Neuronal stem cell (in vitro differentiated cells): ENCODE measurements at regions not wholly inside any gene's neighbourhood (a gene's known extent, or its start where the extent isn't known, plus 50 kb on each side); places are given as distances from the start of the nearest gene placed in this dataset.
A peak's percentile ranks its signal among the peaks of the same experiment; 100 is the strongest.

Experiments used
- DNase-seq: peaks from one replicate; pipeline ENCODE4 v3.0.0-alpha.2; 2013; ENCODE audit warnings: low spot score
- H2AFZ ChIP-seq: one replicate; pipeline ENCODE4 v1.6.1; 2013; ENCODE audit warnings: mild to moderate bottlenecking, low read length, inconsistent platforms
- H2AK5ac ChIP-seq: 2 replicates; pipeline ENCODE4 v1.6.1; 2013; ENCODE audit warnings: low read depth, mild to moderate bottlenecking, inconsistent platforms, low read length, moderate library complexity, mixed read lengths
- H2BK120ac ChIP-seq: 2 replicates; pipeline ENCODE4 v1.6.1; 2013; ENCODE audit warnings: low read depth, mild to moderate bottlenecking, inconsistent platforms, low read length, moderate library complexity, mixed read lengths
- H2BK12ac ChIP-seq: one replicate; pipeline ENCODE4 v1.6.1; 2013; ENCODE audit warnings: low read length, inconsistent platforms
- H2BK15ac ChIP-seq: 2 replicates; pipeline ENCODE4 v1.6.1; 2013; ENCODE audit warnings: mild to moderate bottlenecking, low read length, inconsistent platforms, mixed read lengths
- H2BK5ac ChIP-seq: one replicate; pipeline ENCODE4 v1.6.1; 2013; ENCODE audit warnings: inconsistent platforms, mild to moderate bottlenecking, low read length, moderate library complexity
- H3K14ac ChIP-seq: one replicate; pipeline ENCODE4 v1.6.1; 2013; ENCODE audit warnings: low read length, inconsistent platforms
- H3K18ac ChIP-seq: 2 replicates; pipeline ENCODE4 v1.6.1; 2013; ENCODE audit warnings: low read length, inconsistent platforms
- H3K23ac ChIP-seq: 2 replicates; pipeline ENCODE4 v1.6.1; 2013; ENCODE audit warnings: low read depth, mild to moderate bottlenecking, mixed read lengths, low read length, inconsistent platforms; ENCODE audit not compliant: poor library complexity
- H3K27ac ChIP-seq: replicated peaks from 3 replicates; pipeline ENCODE4 v1.5.1; 2013; ENCODE audit warnings: low read length, inconsistent platforms
- H3K27me3 ChIP-seq, 3 experiments: 2 replicates each; pipeline ENCODE4 v1.6.1; 2013; ENCODE audit warnings: low read length in 3 of 3, mild to moderate bottlenecking in 2 of 3, inconsistent platforms in 1 of 3, low read depth in 1 of 3, mixed read lengths in 1 of 3, moderate library complexity in 1 of 3; ENCODE audit not compliant: control insufficient read depth in 3 of 3, insufficient read depth in 3 of 3
- H3K36me3 ChIP-seq, 2 donors: replicated peaks in 1 of 2; 2 replicates each; pipeline ENCODE4 v1.6.1; 2013; ENCODE audit warnings: low read length in 2 of 2; ENCODE audit not compliant: control insufficient read depth in 2 of 2, insufficient read depth in 2 of 2
- H3K4ac ChIP-seq: 2 replicates; pipeline ENCODE4 v1.6.1; 2013; ENCODE audit warnings: inconsistent platforms, mild to moderate bottlenecking, low read length, moderate library complexity
- H3K4me1 ChIP-seq, 2 donors: 1 replicate in 1 of 2; 2 replicates in 1 of 2; pipeline ENCODE4 v1.6.1; 2013; ENCODE audit warnings: low read length in 2 of 2, low read depth in 1 of 2; ENCODE audit not compliant: control insufficient read depth in 2 of 2, insufficient read depth in 1 of 2
- H3K4me2 ChIP-seq: one replicate; pipeline ENCODE4 v1.6.1; 2013; ENCODE audit warnings: mild to moderate bottlenecking, low read length, inconsistent platforms; ENCODE audit not compliant: insufficient read depth, poor library complexity, severe bottlenecking
- H3K4me3 ChIP-seq, 2 donors: 2 replicates each; pipeline ENCODE4 v1.5.1; 2013; ENCODE audit warnings: low read length in 2 of 2, mild to moderate bottlenecking in 2 of 2, inconsistent platforms in 1 of 2, moderate library complexity in 1 of 2
- H3K79me1 ChIP-seq: one replicate; pipeline ENCODE4 v1.6.1; 2013; ENCODE audit warnings: low read depth, mild to moderate bottlenecking, inconsistent platforms, low read length, moderate library complexity
- H3K9ac ChIP-seq: one replicate; pipeline ENCODE4 v1.6.1; 2013; ENCODE audit warnings: mild to moderate bottlenecking, low read depth, low read length, inconsistent platforms; ENCODE audit not compliant: poor library complexity
- H3K9me3 ChIP-seq, 2 donors: replicated peaks in 1 of 2; 2 replicates each; pipeline versions ENCODE3 to v1.6.1; 2013; ENCODE audit warnings: low read length in 2 of 2, mild to moderate bottlenecking in 2 of 2, inconsistent platforms in 1 of 2, low read depth in 1 of 2, mixed read lengths in 1 of 2, moderate library complexity in 1 of 2; ENCODE audit not compliant: control insufficient read depth in 2 of 2, insufficient read depth in 1 of 2
- H4K8ac ChIP-seq: one replicate; pipeline ENCODE4 v1.6.1; 2013; ENCODE audit warnings: low read depth, mild to moderate bottlenecking, inconsistent platforms, low read length, moderate library complexity
- H4K91ac ChIP-seq: one replicate; pipeline ENCODE4 v1.6.1; 2013; ENCODE audit warnings: low read length, low read depth, mild to moderate bottlenecking, inconsistent platforms; ENCODE audit not compliant: poor library complexity
- WGBS, 2 donors: extraction: QIAGEN DNeasy Blood & Tissue Kit; methylation state at CpG; one replicate each; pipeline ENCODE4 v1.1.7; 2013; ENCODE audit warnings: missing lambda C conversion rate in 2 of 2, mixed read lengths in 1 of 2; ENCODE audit not compliant: insufficient read length in 2 of 2, insufficient replicate concordance in 1 of 2; ENCODE audit errors: extremely low coverage in 2 of 2; 5-methylcytosine and 5-hydroxymethylcytosine counted together

DNA sequence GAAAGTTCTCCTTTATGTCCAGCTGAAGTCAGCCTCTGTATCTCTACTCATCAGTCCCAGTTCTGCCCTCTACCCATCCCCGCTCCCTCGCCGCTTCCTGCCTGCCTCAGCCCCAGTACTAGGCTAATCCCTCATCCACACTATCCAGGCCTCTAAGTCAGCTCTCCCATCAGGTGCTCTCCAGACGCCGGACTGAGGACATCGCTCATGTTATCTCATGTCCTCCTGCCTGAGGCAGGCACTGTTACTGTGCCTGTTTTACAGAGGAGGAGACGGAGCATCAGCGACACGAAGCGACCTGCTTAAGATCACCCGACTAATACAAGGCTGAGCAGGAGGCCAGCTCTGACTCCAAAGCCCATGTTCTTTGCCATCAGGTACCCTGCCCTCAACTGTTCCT is 57.3 kb upstream of the RUNX3 start:
- peak overlapping the region; percentile 4 for H2AK5ac ChIP-seq
- no peak overlapping the region for H2BK12ac ChIP-seq
- H3K79me1 ChIP-seq: no peaks in the 10 kb centered on the region
- H2BK120ac ChIP-seq: no peak overlapping the region
- no peak overlapping the region for H3K4me3 ChIP-seq
- H3K14ac ChIP-seq: no peak overlapping the region
- H4K8ac ChIP-seq: peak overlapping the region; percentile 52
- H3K9me3 ChIP-seq: no peaks in the 10 kb centered on the region
- H3K36me3 ChIP-seq: no peaks in the 10 kb centered on the region
- H2AFZ ChIP-seq: no peak overlapping the region
- H3K18ac ChIP-seq: peak overlapping the region; percentile 9
- H4K91ac ChIP-seq: no peak overlapping the region
- H3K27me3 ChIP-seq: peaks cover 0 to 19% (median 0%) of the 10 kb centered on the region in 3 experiments
- peaks cover 0 to 12% of the 10 kb centered on the region in 2 donors for H3K4me1 ChIP-seq
- no peak overlapping the region for H3K4me2 ChIP-seq
- no peak overlapping the region for H2BK15ac ChIP-seq
- H3K9ac ChIP-seq: no peak overlapping the region
- no peak overlapping the region for H3K23ac ChIP-seq
- DNase-seq: no peak
- no peak overlapping the region for H3K4ac ChIP-seq
- no peak overlapping the region for H2BK5ac ChIP-seq
- H3K27ac ChIP-seq: no peak overlapping the region
- WGBS, 2 donors: no CpG with 5 or more reads among the region's 11 CpGs

DNA sequence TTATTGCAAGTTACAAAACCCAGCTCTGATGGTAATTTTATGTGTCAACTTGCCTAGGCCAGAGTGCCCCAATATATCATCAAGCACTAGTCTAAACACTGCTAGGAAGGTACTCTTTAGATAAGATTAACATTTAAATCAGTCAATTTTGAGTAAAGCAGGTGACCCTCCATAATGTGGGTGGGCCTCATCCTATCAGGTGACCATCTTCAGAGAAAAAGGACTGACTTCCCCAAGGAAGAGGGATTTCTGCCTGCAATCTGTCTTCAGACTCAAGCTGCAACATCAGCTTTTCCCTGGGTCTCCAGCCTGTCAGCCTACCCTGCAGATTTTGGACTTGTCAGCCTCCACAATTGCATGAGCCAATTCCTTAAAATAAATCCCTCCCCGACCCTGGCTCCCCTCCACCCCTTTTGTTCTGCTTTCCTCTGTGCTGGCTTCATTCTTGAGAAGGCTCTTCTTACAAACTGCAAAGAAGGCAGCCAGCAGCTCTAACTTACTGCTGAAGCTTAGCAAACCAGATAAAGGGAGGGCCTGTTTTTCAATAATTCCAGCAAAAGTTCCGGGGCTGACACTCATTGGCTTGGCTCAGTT is 56.4 kb upstream of the RUNX3 start:
- no peaks in the 10 kb centered on the region for H3K9me3 ChIP-seq
- no peak overlapping the region for H4K91ac ChIP-seq
- peaks cover 0 to 12% of the 10 kb centered on the region in 2 donors for H3K4me1 ChIP-seq
- WGBS, 2 donors: no CpG with 5 or more reads among the region's 2 CpGs
- no peak overlapping the region for H3K9ac ChIP-seq
- H3K36me3 ChIP-seq: no peaks in the 10 kb centered on the region
- no peak overlapping the region for H3K4ac ChIP-seq
- H3K4me3 ChIP-seq: no peak overlapping the region
- no peak overlapping the region for H2BK5ac ChIP-seq
- no peaks in the 10 kb centered on the region for H3K79me1 ChIP-seq
- peak overlapping the region; percentile 11 for H3K4me2 ChIP-seq
- no peak overlapping the region for H4K8ac ChIP-seq
- peaks cover 0 to 16% (median 0%) of the 10 kb centered on the region in 3 experiments for H3K27me3 ChIP-seq
- no peak overlapping the region for H3K23ac ChIP-seq
- H3K18ac ChIP-seq: no peak overlapping the region
- H2BK15ac ChIP-seq: no peak overlapping the region
- H3K27ac ChIP-seq: peak overlapping the region; percentile 35
- no peak overlapping the region for H2BK12ac ChIP-seq
- DNase-seq: peak; percentile 17
- no peak overlapping the region for H2BK120ac ChIP-seq
- no peak overlapping the region for H2AK5ac ChIP-seq
- H3K14ac ChIP-seq: no peak overlapping the region
- no peak overlapping the region for H2AFZ ChIP-seq

DNA sequence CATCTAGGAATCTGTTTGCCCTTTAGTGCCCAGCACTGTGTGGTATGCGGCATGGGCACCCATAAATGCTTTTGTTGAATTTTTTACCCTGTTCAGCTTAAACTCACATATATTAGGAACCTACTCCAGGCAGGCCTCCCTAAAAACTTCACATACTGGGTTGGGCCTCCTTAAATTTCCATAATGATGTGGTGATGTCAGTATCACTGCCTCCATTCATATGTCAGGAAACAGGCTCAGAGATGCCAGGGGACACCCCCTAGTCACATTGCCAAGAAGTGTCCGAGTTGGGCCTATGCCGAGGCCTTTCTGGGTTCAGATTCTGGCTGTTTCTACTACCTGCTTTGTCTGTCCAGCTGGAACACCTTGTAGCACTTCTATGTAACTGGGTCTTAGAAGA is 55.7 kb upstream of the RUNX3 start:
- DNase-seq: no peak
- Histone ChIP-seq H2AFZ (no peak overlapping the region), H3K4me2 (no peak overlapping the region), H3K14ac (no peak overlapping the region), H2BK5ac (no peak overlapping the region), H2BK120ac (no peak overlapping the region), H3K79me1 (no peaks in the 10 kb centered on the region), H3K4ac (no peak overlapping the region), H3K4me1 (peaks cover 0 to 12% of the 10 kb centered on the region in 2 donors), H2AK5ac (no peak overlapping the region), H3K27me3 (peaks cover 0 to 15% (median 0%) of the 10 kb centered on the region in 3 experiments), H3K23ac (no peak overlapping the region), H3K36me3 (no peaks in the 10 kb centered on the region), H4K91ac (no peak overlapping the region), H4K8ac (no peak overlapping the region), H3K4me3 (no peak overlapping the region), H2BK15ac (no peak overlapping the region), H3K18ac (no peak overlapping the region), H3K9ac (no peak overlapping the region), H3K27ac (no peak overlapping the region), H3K9me3 (no peaks in the 10 kb centered on the region), H2BK12ac (no peak overlapping the region)
- no CpG with 5 or more reads among the region's 3 CpGs for WGBS, 2 donors

DNA sequence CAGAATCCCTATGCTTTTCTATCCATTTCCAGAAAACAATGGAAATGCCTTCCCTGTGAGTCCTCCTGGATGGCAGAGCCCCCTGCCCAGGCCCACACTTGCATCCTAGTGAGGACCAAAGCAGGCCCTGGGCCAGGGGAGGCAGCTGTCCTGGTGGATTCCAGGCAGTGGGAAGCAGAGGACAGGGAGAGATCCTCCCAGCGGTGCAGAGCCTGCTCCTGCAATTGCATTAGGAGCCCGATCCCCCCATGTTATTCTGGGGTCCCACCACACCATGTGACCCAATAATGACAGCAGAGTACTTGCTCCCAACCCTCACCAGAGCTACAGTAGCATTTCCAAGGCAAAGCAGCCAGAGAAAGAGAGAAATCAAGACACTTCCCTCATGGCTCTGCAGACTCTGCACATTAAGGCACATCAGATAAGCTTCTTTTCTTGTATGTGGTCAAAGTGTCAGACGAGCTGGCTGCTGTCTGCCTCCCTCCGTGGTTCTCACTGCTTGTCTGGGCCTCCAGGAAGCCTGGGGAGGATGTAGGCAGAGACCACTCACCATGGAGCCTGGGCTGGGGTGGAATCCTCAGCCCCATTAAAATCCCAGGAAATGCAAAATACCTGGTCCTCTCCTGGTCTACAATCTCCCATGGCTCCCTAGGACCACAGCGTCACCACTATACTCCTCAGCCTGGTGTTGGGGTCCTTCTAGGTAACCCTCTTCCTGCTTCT is 54.9 kb upstream of the RUNX3 start:
- Histone ChIP-seq H2BK12ac (no peak overlapping the region), H3K27me3 (peaks cover 0 to 14% (median 0%) of the 10 kb centered on the region in 3 experiments), H2BK15ac (peak overlapping the region; percentile 2), H3K23ac (peak overlapping the region; percentile 59), H4K91ac (no peak overlapping the region), H3K14ac (no peak overlapping the region), H3K4me3 (no peak overlapping the region), H2AFZ (no peak overlapping the region), H3K4me2 (no peak overlapping the region), H3K9me3 (no peaks in the 10 kb centered on the region), H3K79me1 (no peaks in the 10 kb centered on the region), H4K8ac (no peak overlapping the region), H3K27ac (no peak overlapping the region), H2AK5ac (peak overlapping the region; percentile 61), H2BK120ac (peak overlapping the region; percentile 16), H2BK5ac (no peak overlapping the region), H3K4ac (no peak overlapping the region), H3K4me1 (peaks cover 0 to 12% of the 10 kb centered on the region in 2 donors), H3K18ac (peak overlapping the region; percentile 58), H3K36me3 (no peaks in the 10 kb centered on the region), H3K9ac (no peak overlapping the region)
- no peak for DNase-seq
- no CpG with 5 or more reads among the region's 5 CpGs for WGBS, 2 donors
